ENCODE measurements at regions not wholly inside any gene's neighbourhood (a gene's known extent, or its start where the extent isn't known, plus 50 kb on each side); places are given as distances from the start of the nearest gene placed in this dataset.

GRCh38 chr10:21437770-21438382 lies 87.6 kb downstream of the SKIDA1 start:
- H3K36me3 ChIP-seq (ENCODE audit: control insufficient read depth in 3 of 3, insufficient read depth in 2 of 3, low read depth in 1 of 3, low read length in 3 of 3): no peaks in the 10 kb centered on the region
- no peak for FAIRE-seq
- no peak overlapping the region for H3K4me3 ChIP-seq (ENCODE audit: low read depth in 1 of 3, low read length in 3 of 3)
- H3K27me3 ChIP-seq (ENCODE audit: control insufficient read depth in 3 of 3, insufficient read depth in 3 of 3, low read length in 3 of 3): no peaks in the 10 kb centered on the region
- H3K4me1 ChIP-seq (ENCODE audit: control insufficient read depth in 3 of 3, insufficient read depth in 2 of 3, low read depth in 1 of 3, low read length in 2 of 3): no peaks in the 10 kb centered on the region
- 68 to 89% (median 70%) methylated on average over 8 of the region's 8 CpGs for WGBS, 3 donors
- no peak overlapping the region for H3K27ac ChIP-seq (ENCODE audit: low read depth in 1 of 3, low read length in 2 of 3)
- DNase-seq: no peak
- no peaks in the 10 kb centered on the region for H3K9me3 ChIP-seq (ENCODE audit: control insufficient read depth in 2 of 2, insufficient read depth in 1 of 2, low read depth in 1 of 2, low read length in 1 of 2)

GRCh38 chr10:21432266-21432665 lies 93.2 kb downstream of the SKIDA1 start:
- WGBS, 3 donors: 75 to 94% (median 84%) methylated on average over 1 of the region's 1 CpG

GRCh38 chr10:21431799-21432198 lies 93.7 kb downstream of the SKIDA1 start:
- Histone ChIP-seq H3K36me3 (ENCODE audit: control insufficient read depth in 3 of 3, insufficient read depth in 2 of 3, low read depth in 1 of 3, low read length in 3 of 3) (no peaks in the 10 kb centered on the region), H3K27ac (ENCODE audit: low read depth in 1 of 3, low read length in 2 of 3) (no peak overlapping the region), H3K27me3 (ENCODE audit: control insufficient read depth in 3 of 3, insufficient read depth in 3 of 3, low read length in 3 of 3) (peaks cover 0 to 3% (median 0%) of the 10 kb centered on the region in 3 donors), H3K9me3 (ENCODE audit: control insufficient read depth in 2 of 2, insufficient read depth in 1 of 2, low read depth in 1 of 2, low read length in 1 of 2) (peaks cover 0 to 15% of the 10 kb centered on the region in 2 donors), H3K4me3 (ENCODE audit: low read depth in 1 of 3, low read length in 3 of 3) (no peak overlapping the region), H3K4me1 (ENCODE audit: control insufficient read depth in 3 of 3, insufficient read depth in 2 of 3, low read depth in 1 of 3, low read length in 2 of 3) (no peaks in the 10 kb centered on the region)
- FAIRE-seq (no peak), DNase-seq (no peak)
- WGBS, 3 donors: 62 to 83% (median 68%) methylated on average over 2 of the region's 2 CpGs

More at GRCh38 chr10:21432266-21432665, 93.2 kb downstream of the SKIDA1 start:
- DNase-seq (no peak), FAIRE-seq (no peak)
- Histone ChIP-seq H3K4me3 (ENCODE audit: low read depth in 1 of 3, low read length in 3 of 3) (no peak overlapping the region), H3K27ac (ENCODE audit: low read depth in 1 of 3, low read length in 2 of 3) (no peak overlapping the region), H3K9me3 (ENCODE audit: control insufficient read depth in 2 of 2, insufficient read depth in 1 of 2, low read depth in 1 of 2, low read length in 1 of 2) (peaks cover 0 to 10% of the 10 kb centered on the region in 2 donors), H3K36me3 (ENCODE audit: control insufficient read depth in 3 of 3, insufficient read depth in 2 of 3, low read depth in 1 of 3, low read length in 3 of 3) (no peaks in the 10 kb centered on the region), H3K27me3 (ENCODE audit: control insufficient read depth in 3 of 3, insufficient read depth in 3 of 3, low read length in 3 of 3) (no peaks in the 10 kb centered on the region), H3K4me1 (ENCODE audit: control insufficient read depth in 3 of 3, insufficient read depth in 2 of 3, low read depth in 1 of 3, low read length in 2 of 3) (no peaks in the 10 kb centered on the region)

- 64 to 79% (median 73%) methylated on average over 6 of the region's 6 CpGs for WGBS, 3 donors
- Histone ChIP-seq H3K4me1 (ENCODE audit: control insufficient read depth in 3 of 3, insufficient read depth in 2 of 3, low read depth in 1 of 3, low read length in 2 of 3) (no peaks in the 10 kb centered on the region), H3K27ac (ENCODE audit: low read depth in 1 of 3, low read length in 2 of 3) (no peak overlapping the region), H3K9me3 (ENCODE audit: control insufficient read depth in 2 of 2, insufficient read depth in 1 of 2, low read depth in 1 of 2, low read length in 1 of 2) (peaks cover 0 to 18% of the 10 kb centered on the region in 2 donors), H3K36me3 (ENCODE audit: control insufficient read depth in 3 of 3, insufficient read depth in 2 of 3, low read depth in 1 of 3, low read length in 3 of 3) (no peaks in the 10 kb centered on the region), H3K4me3 (ENCODE audit: low read depth in 1 of 3, low read length in 3 of 3) (no peak overlapping the region), H3K27me3 (ENCODE audit: control insufficient read depth in 3 of 3, insufficient read depth in 3 of 3, low read length in 3 of 3) (peaks cover 0 to 5% (median 0%) of the 10 kb centered on the region in 3 donors)
- FAIRE-seq (no peak), DNase-seq (no peak)
Measured at GRCh38 chr10:21427804-21428481, 97.5 kb downstream of the SKIDA1 start.

- no peak for FAIRE-seq
- Histone ChIP-seq H3K36me3 (ENCODE audit: control insufficient read depth in 3 of 3, insufficient read depth in 2 of 3, low read depth in 1 of 3, low read length in 3 of 3) (no peaks in the 10 kb centered on the region), H3K4me3 (ENCODE audit: low read depth in 1 of 3, low read length in 3 of 3) (no peak overlapping the region), H3K4me1 (ENCODE audit: control insufficient read depth in 3 of 3, insufficient read depth in 2 of 3, low read depth in 1 of 3, low read length in 2 of 3) (no peaks in the 10 kb centered on the region), H3K27me3 (ENCODE audit: control insufficient read depth in 3 of 3, insufficient read depth in 3 of 3, low read length in 3 of 3) (peaks cover 0 to 5% (median 0%) of the 10 kb centered on the region in 3 donors), H3K27ac (ENCODE audit: low read depth in 1 of 3, low read length in 2 of 3) (no peak overlapping the region), H3K9me3 (ENCODE audit: control insufficient read depth in 2 of 2, insufficient read depth in 1 of 2, low read depth in 1 of 2, low read length in 1 of 2) (peaks cover 0 to 18% of the 10 kb centered on the region in 2 donors)
- 55 to 60% (median 60%) methylated on average over 3 of the region's 3 CpGs for WGBS, 3 donors
- no peak for DNase-seq
Measured at GRCh38 chr10:21424459-21424861, 101.0 kb downstream of the SKIDA1 start.

GRCh38 chr10:21423850-21424249 lies 101.6 kb downstream of the SKIDA1 start:
- H3K27ac ChIP-seq (ENCODE audit: low read depth in 1 of 3, low read length in 2 of 3): no peak overlapping the region
- no peak for DNase-seq
- no peak for FAIRE-seq
- peaks cover 0 to 5% (median 0%) of the 10 kb centered on the region in 3 donors for H3K27me3 ChIP-seq (ENCODE audit: control insufficient read depth in 3 of 3, insufficient read depth in 3 of 3, low read length in 3 of 3)
- no peak overlapping the region for H3K4me3 ChIP-seq (ENCODE audit: low read depth in 1 of 3, low read length in 3 of 3)
- peaks cover 0 to 18% of the 10 kb centered on the region in 2 donors for H3K9me3 ChIP-seq (ENCODE audit: control insufficient read depth in 2 of 2, insufficient read depth in 1 of 2, low read depth in 1 of 2, low read length in 1 of 2)
- 91 to 94% (median 93%) methylated on average over 5 of the region's 5 CpGs for WGBS, 3 donors
- H3K36me3 ChIP-seq (ENCODE audit: control insufficient read depth in 3 of 3, insufficient read depth in 2 of 3, low read depth in 1 of 3, low read length in 3 of 3): no peaks in the 10 kb centered on the region
- H3K4me1 ChIP-seq (ENCODE audit: control insufficient read depth in 3 of 3, insufficient read depth in 2 of 3, low read depth in 1 of 3, low read length in 2 of 3): no peaks in the 10 kb centered on the region

- DNase-seq (no peak), FAIRE-seq (no peak)
- H3K27ac ChIP-seq (ENCODE audit: low read depth in 1 of 3, low read length in 2 of 3): no peak overlapping the region
- H3K4me3 ChIP-seq (ENCODE audit: low read depth in 1 of 3, low read length in 3 of 3): no peak overlapping the region
- H3K36me3 ChIP-seq (ENCODE audit: control insufficient read depth in 3 of 3, insufficient read depth in 2 of 3, low read depth in 1 of 3, low read length in 3 of 3): no peaks in the 10 kb centered on the region
- peaks cover 0 to 5% (median 0%) of the 10 kb centered on the region in 3 donors for H3K27me3 ChIP-seq (ENCODE audit: control insufficient read depth in 3 of 3, insufficient read depth in 3 of 3, low read length in 3 of 3)
- H3K9me3 ChIP-seq (ENCODE audit: control insufficient read depth in 2 of 2, insufficient read depth in 1 of 2, low read depth in 1 of 2, low read length in 1 of 2): peaks cover 0 to 18% of the 10 kb centered on the region in 2 donors
- H3K4me1 ChIP-seq (ENCODE audit: control insufficient read depth in 3 of 3, insufficient read depth in 2 of 3, low read depth in 1 of 3, low read length in 2 of 3): no peaks in the 10 kb centered on the region
- 69 to 87% (median 77%) methylated on average over 2 of the region's 2 CpGs for WGBS, 3 donors
Measured at GRCh38 chr10:21423338-21423737, 102.1 kb downstream of the SKIDA1 start.

GRCh38 chr10:21421794-21422193 lies 103.7 kb downstream of the SKIDA1 start:
- WGBS, 3 donors: 79 to 88% (median 80%) methylated on average over 4 of the region's 4 CpGs
- Histone ChIP-seq H3K4me1 (ENCODE audit: control insufficient read depth in 3 of 3, insufficient read depth in 2 of 3, low read depth in 1 of 3, low read length in 2 of 3) (no peaks in the 10 kb centered on the region), H3K4me3 (ENCODE audit: low read depth in 1 of 3, low read length in 3 of 3) (no peak overlapping the region), H3K27ac (ENCODE audit: low read depth in 1 of 3, low read length in 2 of 3) (no peak overlapping the region), H3K27me3 (ENCODE audit: control insufficient read depth in 3 of 3, insufficient read depth in 3 of 3, low read length in 3 of 3) (peaks cover 0 to 2% (median 0%) of the 10 kb centered on the region in 3 donors), H3K36me3 (ENCODE audit: control insufficient read depth in 3 of 3, insufficient read depth in 2 of 3, low read depth in 1 of 3, low read length in 3 of 3) (no peaks in the 10 kb centered on the region), H3K9me3 (ENCODE audit: control insufficient read depth in 2 of 2, insufficient read depth in 1 of 2, low read depth in 1 of 2, low read length in 1 of 2) (peaks cover 0 to 4% of the 10 kb centered on the region in 2 donors)
- no peak for FAIRE-seq
- no peak for DNase-seq

Measured in small intestine (tissue), 7 donors.